ENCODE measurements at regions not wholly inside any gene's neighbourhood (a gene's known extent, or its start where the extent isn't known, plus 50 kb on each side); places are given as distances from the start of the nearest gene placed in this dataset.

GRCh38 chr1:98205291-98206017 is 284.6 kb upstream of the DPYD start:
- no peak for DNase-seq (ENCODE audit: low read depth in 2 of 2)

- no peak for DNase-seq (ENCODE audit: low read depth in 2 of 2)
Observed at GRCh38 chr1:98203466-98203865, 282.6 kb upstream of the DPYD start.

GRCh38 chr1:98201666-98202081 is 280.8 kb upstream of the DPYD start:
- no peak for DNase-seq (ENCODE audit: low read depth in 2 of 2)

GRCh38 chr1:98197356-98197755 is 276.5 kb upstream of the DPYD start:
- no peak for DNase-seq (ENCODE audit: low read depth in 2 of 2)

- DNase-seq (ENCODE audit: low read depth in 2 of 2) = no peak
Observed at GRCh38 chr1:98196012-98196411, 275.2 kb upstream of the DPYD start.

GRCh38 chr1:98188774-98189173 is 267.9 kb upstream of the DPYD start:
- DNase-seq (ENCODE audit: low read depth in 2 of 2) = no peak

- DNase-seq (ENCODE audit: low read depth in 2 of 2) = no peak
Observed at GRCh38 chr1:98184856-98185255, 264.0 kb upstream of the DPYD start.

GRCh38 chr1:98181036-98181764 is 260.4 kb upstream of the DPYD start:
- DNase-seq (ENCODE audit: low read depth in 2 of 2) = no peak

- no peak for DNase-seq (ENCODE audit: low read depth in 2 of 2)
Observed at GRCh38 chr1:98179151-98179773, 258.4 kb upstream of the DPYD start.

GRCh38 chr1:98177751-98178150 is 256.9 kb upstream of the DPYD start:
- no peak for DNase-seq (ENCODE audit: low read depth in 2 of 2)

- DNase-seq (ENCODE audit: low read depth in 2 of 2) = no peak
Observed at GRCh38 chr1:98176936-98177335, 256.1 kb upstream of the DPYD start.

- no peak for DNase-seq (ENCODE audit: low read depth in 2 of 2)
Observed at GRCh38 chr1:98176414-98176813, 255.6 kb upstream of the DPYD start.

- DNase-seq (ENCODE audit: low read depth in 2 of 2) = no peak
Observed at GRCh38 chr1:98172578-98172977, 251.7 kb upstream of the DPYD start.

- no peak for DNase-seq (ENCODE audit: low read depth in 2 of 2)
Observed at GRCh38 chr1:98172022-98172421, 251.2 kb upstream of the DPYD start.

GRCh38 chr1:98164509-98164908 is 243.7 kb upstream of the DPYD start:
- DNase-seq (ENCODE audit: low read depth in 2 of 2) = no peak

GRCh38 chr1:98157524-98158313 is 236.9 kb upstream of the DPYD start:
- DNase-seq (ENCODE audit: low read depth in 2 of 2) = no peak

- DNase-seq (ENCODE audit: low read depth in 2 of 2) = no peak
Observed at GRCh38 chr1:98147280-98147679, 226.4 kb upstream of the DPYD start.

- no peak for DNase-seq (ENCODE audit: low read depth in 2 of 2)
Observed at GRCh38 chr1:98145655-98146054, 224.8 kb upstream of the DPYD start.

GRCh38 chr1:98143403-98143802 is 222.6 kb upstream of the DPYD start:
- DNase-seq (ENCODE audit: low read depth in 2 of 2) = no peak

GRCh38 chr1:98133131-98133530 is 212.3 kb upstream of the DPYD start:
- no peak for DNase-seq (ENCODE audit: low read depth in 2 of 2)

GRCh38 chr1:98130408-98130807 is 209.6 kb upstream of the DPYD start:
- no peak for DNase-seq (ENCODE audit: low read depth in 2 of 2)

- DNase-seq (ENCODE audit: low read depth in 2 of 2) = no peak
Observed at GRCh38 chr1:98129491-98129890, 208.7 kb upstream of the DPYD start.
